GM23338 (cell line): ENCODE measurements at regions not wholly inside any gene's neighbourhood (a gene's known extent, or its start where the extent isn't known, plus 50 kb on each side); places are given as distances from the start of the nearest gene placed in this dataset.
A peak's percentile ranks its signal among the peaks of the same experiment; 100 is the strongest.

Experiments used
- ATAC-seq: fragments of 200-7000 bp; cut with Tn5 transposase; 3 replicates; pipeline ENCODE4 v1.9.1; 2020
- DNase-seq: peaks from one replicate; pipeline ENCODE4 v3.0.0-alpha.2; 2015; ENCODE audit warnings: low spot score
- H2AFZ ChIP-seq: fragments of 200-600 bp; sonication (generic); 2 replicates; pipeline ENCODE4 v1.8.0; 2016; ENCODE audit warnings: antibody characterized with exemption, mild to moderate bottlenecking, moderate library complexity
- H3F3A ChIP-seq: fragments of 200-600 bp; sonication (generic); replicated peaks from 2 replicates; pipeline ENCODE4 v1.8.0; 2017; ENCODE audit warnings: antibody characterized with exemption, mixed run types, low read depth
- H3K27ac ChIP-seq: fragments of 200-600 bp; sonication (generic); 2 replicates; pipeline ENCODE4 v1.6.1; 2016; ENCODE audit warnings: low read depth
- H3K27me3 ChIP-seq: fragments of 200-600 bp; sonication (generic); 2 replicates; pipeline ENCODE4 v1.8.0; 2016; ENCODE audit warnings: mild to moderate bottlenecking, mixed run types, moderate library complexity; ENCODE audit not compliant: insufficient read depth
- H3K36me3 ChIP-seq: fragments of 200-600 bp; sonication (generic); 2 replicates; pipeline ENCODE4 v1.8.0; 2016; ENCODE audit warnings: mild to moderate bottlenecking; ENCODE audit not compliant: insufficient read depth
- H3K4me1 ChIP-seq: fragments of 200-600 bp; sonication (generic); 2 replicates; pipeline ENCODE4 v1.8.0; 2016; ENCODE audit warnings: mild to moderate bottlenecking, moderate library complexity; ENCODE audit not compliant: insufficient read depth
- H3K4me2 ChIP-seq: fragments of 200-600 bp; sonication (generic); 2 replicates; pipeline ENCODE4 v1.7.1; 2017; ENCODE audit warnings: mixed run types
- H3K4me3 ChIP-seq: fragments of 200-600 bp; sonication (generic); 2 replicates; pipeline ENCODE4 v1.6.1; 2016; ENCODE audit warnings: mixed run types
- H3K79me2 ChIP-seq: fragments of 200-600 bp; sonication (generic); replicated peaks from 2 replicates; pipeline ENCODE4 v1.8.0; 2017; ENCODE audit warnings: mild to moderate bottlenecking; ENCODE audit not compliant: insufficient read depth
- H3K9me2 ChIP-seq: fragments of 200-600 bp; sonication (generic); 2 replicates; pipeline ENCODE4 v1.8.0; 2017; ENCODE audit not compliant: insufficient read depth
- H4K20me1 ChIP-seq: fragments of 200-600 bp; sonication (generic); replicated peaks from 2 replicates; pipeline ENCODE4 v1.8.0; 2017; ENCODE audit warnings: mild to moderate bottlenecking; ENCODE audit not compliant: insufficient read depth
- H3K27ac Mint-ChIP-seq: 2 replicates; pipeline ENCODE4 v1.8.0; 2020; ENCODE audit warnings: inconsistent platforms, mild to moderate bottlenecking, moderate library complexity, mixed read lengths
- H3K27me3 Mint-ChIP-seq: 3 replicates; pipeline ENCODE4 v1.8.0; 2022; ENCODE audit warnings: low read depth, mild to moderate bottlenecking, moderate library complexity, mixed read lengths, inconsistent platforms; ENCODE audit not compliant: insufficient read depth, poor library complexity
- H3K36me3 Mint-ChIP-seq: 3 replicates; pipeline ENCODE4 v1.8.0; 2021; ENCODE audit warnings: low read depth, mild to moderate bottlenecking, inconsistent platforms, moderate library complexity, mixed read lengths
- H3K4me1 Mint-ChIP-seq: 3 replicates; pipeline ENCODE4 v1.8.0; 2020; ENCODE audit warnings: mild to moderate bottlenecking, inconsistent platforms, mixed read lengths
- H3K4me3 Mint-ChIP-seq: 3 replicates; pipeline ENCODE4 v1.8.0; 2021; ENCODE audit warnings: moderate library complexity, mild to moderate bottlenecking, inconsistent platforms, mixed read lengths
- H3K9me3 Mint-ChIP-seq: 3 replicates; pipeline ENCODE4 v1.8.0; 2020; ENCODE audit warnings: moderate library complexity, mild to moderate bottlenecking, inconsistent platforms, mixed read lengths
- CREB1 ChIP-seq: fragments of 250-450 bp; sonication (Bioruptor Pico); IDR thresholded peaks from 2 replicates; pipeline ENCODE4 v1.5.0; 2020; ENCODE audit warnings: low read depth, mild to moderate bottlenecking, moderate library complexity
- EZH2 ChIP-seq: fragments of 200-600 bp; sonication (generic); IDR thresholded peaks from one replicate; pipeline ENCODE4 v1.8.0; 2017; ENCODE audit warnings: antibody characterized with exemption, mild to moderate bottlenecking, low read depth; ENCODE audit not compliant: unreplicated experiment
- EZH2phosphoT487 ChIP-seq: fragments of 200-600 bp; sonication (generic); IDR thresholded peaks from one replicate; pipeline ENCODE4 v1.8.1; 2018; ENCODE audit warnings: antibody characterized with exemption; ENCODE audit not compliant: unreplicated experiment
- JUNB ChIP-seq: IDR thresholded peaks from one replicate; pipeline ENCODE4 v1.6.1; 2016; ENCODE audit warnings: antibody characterized with exemption; ENCODE audit not compliant: unreplicated experiment
- NANOG ChIP-seq: IDR thresholded peaks from 2 replicates; pipeline ENCODE4 v1.6.1; 2016; ENCODE audit warnings: antibody characterized with exemption, borderline replicate concordance
- POLR2AphosphoS5 ChIP-seq: IDR thresholded peaks from 2 replicates; pipeline ENCODE4 v1.6.1; 2016; ENCODE audit warnings: antibody characterized with exemption, low read depth
- STAT1 ChIP-seq: IDR thresholded peaks from one replicate; pipeline ENCODE4 v1.6.1; 2016; ENCODE audit warnings: antibody characterized with exemption; ENCODE audit not compliant: unreplicated experiment
- ZNF114 ChIP-seq: fragments of 250-450 bp; sonication (Bioruptor Pico); IDR thresholded peaks from 2 replicates; pipeline ENCODE4 v1.5.0; 2020; ENCODE audit warnings: mild to moderate bottlenecking, moderate library complexity
- ZNF331 ChIP-seq: fragments of 250-450 bp; sonication (Bioruptor Pico); IDR thresholded peaks from 2 replicates; pipeline ENCODE4 v1.5.0; 2020; ENCODE audit warnings: low read depth, mild to moderate bottlenecking, moderate library complexity
- TF ChIP-seq, protein P1 (sequence below): IDR thresholded peaks from one replicate; pipeline ENCODE4 v1.6.1; 2018; ENCODE audit warnings: antibody characterized with exemption; ENCODE audit not compliant: unreplicated experiment
- TF ChIP-seq, protein P2 (sequence below), 2 experiments: fragments of 200-600 bp in 1 of 2; sonication (generic) in 1 of 2; conservative IDR thresholded peaks; 2 replicates each; pipeline versions ENCODE4 v1.5.1 to v1.6.1; 2016 to 2017; ENCODE audit warnings: antibody characterized with exemption in 2 of 2, low read depth in 2 of 2, mild to moderate bottlenecking in 2 of 2, moderate library complexity in 1 of 2
- TF ChIP-seq, protein P3 (sequence below): IDR thresholded peaks from 2 replicates; pipeline ENCODE4 v1.6.1; 2016; ENCODE audit warnings: antibody characterized with exemption
- TF ChIP-seq, protein P4 (sequence below): fragments of 250-450 bp; sonication (Bioruptor Pico); IDR thresholded peaks from 2 replicates; pipeline ENCODE4 v1.5.0; 2020; ENCODE audit warnings: mild to moderate bottlenecking, moderate library complexity

DNA sequence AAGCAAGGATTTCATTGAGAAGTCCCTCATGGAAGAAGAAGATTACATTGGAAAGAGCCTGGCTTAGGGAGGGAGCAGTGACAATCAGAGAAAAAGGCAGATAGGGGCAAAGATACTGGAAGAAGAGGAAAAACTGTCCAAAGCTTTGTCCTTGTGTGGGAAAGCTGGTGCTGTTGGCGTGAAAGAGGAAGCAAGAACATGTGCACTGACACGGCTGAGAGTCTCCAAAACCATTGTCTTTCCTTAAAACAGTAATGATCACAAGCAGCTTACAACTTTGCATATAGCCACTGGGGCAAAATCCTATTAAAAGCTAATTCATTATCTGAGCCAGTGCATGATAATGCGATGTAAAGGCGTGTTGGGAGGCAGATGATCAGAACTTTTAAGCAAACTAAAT lies 85.1 kb upstream of the ESR1 start:
- Histone ChIP-seq H3K79me2 (no peaks in the 10 kb centered on the region), H3K27me3 (no peaks in the 10 kb centered on the region), H4K20me1 (no peaks in the 10 kb centered on the region), H3K4me1 (no peaks in the 10 kb centered on the region), H3K36me3 (no peaks in the 10 kb centered on the region), H3K4me2 (no peak overlapping the region), H3K9me2 (0 out of 2 replicates have a peak, but pooled peaks cover 6% of the 10 kb centered on the region), H3F3A (no peaks in the 10 kb centered on the region), H3K4me3 (no peak overlapping the region), H2AFZ (peak overlapping the region; percentile 23; the same call in 1 of the 2 replicates), H3K27ac (no peak overlapping the region)
- Mint-ChIP-seq H3K9me3 (no peaks in the 10 kb centered on the region), H3K4me1 (no peaks in the 10 kb centered on the region), H3K4me3 (no peak overlapping the region), H3K27ac (no peak overlapping the region), H3K36me3 (no peaks in the 10 kb centered on the region), H3K27me3 (peaks cover 1% of the 10 kb centered on the region)
- DNase-seq (no peak), ATAC-seq (no peak)
- no peak for TF ChIP-seq POLR2AphosphoS5
- TF ChIP-seq, protein P1, sequence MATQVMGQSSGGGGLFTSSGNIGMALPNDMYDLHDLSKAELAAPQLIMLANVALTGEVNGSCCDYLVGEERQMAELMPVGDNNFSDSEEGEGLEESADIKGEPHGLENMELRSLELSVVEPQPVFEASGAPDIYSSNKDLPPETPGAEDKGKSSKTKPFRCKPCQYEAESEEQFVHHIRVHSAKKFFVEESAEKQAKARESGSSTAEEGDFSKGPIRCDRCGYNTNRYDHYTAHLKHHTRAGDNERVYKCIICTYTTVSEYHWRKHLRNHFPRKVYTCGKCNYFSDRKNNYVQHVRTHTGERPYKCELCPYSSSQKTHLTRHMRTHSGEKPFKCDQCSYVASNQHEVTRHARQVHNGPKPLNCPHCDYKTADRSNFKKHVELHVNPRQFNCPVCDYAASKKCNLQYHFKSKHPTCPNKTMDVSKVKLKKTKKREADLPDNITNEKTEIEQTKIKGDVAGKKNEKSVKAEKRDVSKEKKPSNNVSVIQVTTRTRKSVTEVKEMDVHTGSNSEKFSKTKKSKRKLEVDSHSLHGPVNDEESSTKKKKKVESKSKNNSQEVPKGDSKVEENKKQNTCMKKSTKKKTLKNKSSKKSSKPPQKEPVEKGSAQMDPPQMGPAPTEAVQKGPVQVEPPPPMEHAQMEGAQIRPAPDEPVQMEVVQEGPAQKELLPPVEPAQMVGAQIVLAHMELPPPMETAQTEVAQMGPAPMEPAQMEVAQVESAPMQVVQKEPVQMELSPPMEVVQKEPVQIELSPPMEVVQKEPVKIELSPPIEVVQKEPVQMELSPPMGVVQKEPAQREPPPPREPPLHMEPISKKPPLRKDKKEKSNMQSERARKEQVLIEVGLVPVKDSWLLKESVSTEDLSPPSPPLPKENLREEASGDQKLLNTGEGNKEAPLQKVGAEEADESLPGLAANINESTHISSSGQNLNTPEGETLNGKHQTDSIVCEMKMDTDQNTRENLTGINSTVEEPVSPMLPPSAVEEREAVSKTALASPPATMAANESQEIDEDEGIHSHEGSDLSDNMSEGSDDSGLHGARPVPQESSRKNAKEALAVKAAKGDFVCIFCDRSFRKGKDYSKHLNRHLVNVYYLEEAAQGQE, result no peak
- TF ChIP-seq, protein P2, sequence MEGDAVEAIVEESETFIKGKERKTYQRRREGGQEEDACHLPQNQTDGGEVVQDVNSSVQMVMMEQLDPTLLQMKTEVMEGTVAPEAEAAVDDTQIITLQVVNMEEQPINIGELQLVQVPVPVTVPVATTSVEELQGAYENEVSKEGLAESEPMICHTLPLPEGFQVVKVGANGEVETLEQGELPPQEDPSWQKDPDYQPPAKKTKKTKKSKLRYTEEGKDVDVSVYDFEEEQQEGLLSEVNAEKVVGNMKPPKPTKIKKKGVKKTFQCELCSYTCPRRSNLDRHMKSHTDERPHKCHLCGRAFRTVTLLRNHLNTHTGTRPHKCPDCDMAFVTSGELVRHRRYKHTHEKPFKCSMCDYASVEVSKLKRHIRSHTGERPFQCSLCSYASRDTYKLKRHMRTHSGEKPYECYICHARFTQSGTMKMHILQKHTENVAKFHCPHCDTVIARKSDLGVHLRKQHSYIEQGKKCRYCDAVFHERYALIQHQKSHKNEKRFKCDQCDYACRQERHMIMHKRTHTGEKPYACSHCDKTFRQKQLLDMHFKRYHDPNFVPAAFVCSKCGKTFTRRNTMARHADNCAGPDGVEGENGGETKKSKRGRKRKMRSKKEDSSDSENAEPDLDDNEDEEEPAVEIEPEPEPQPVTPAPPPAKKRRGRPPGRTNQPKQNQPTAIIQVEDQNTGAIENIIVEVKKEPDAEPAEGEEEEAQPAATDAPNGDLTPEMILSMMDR (conservative IDR thresholded peaks at IDR 0.05; ENCODE audit: low read depth in 2 of 2), result no peak
- no peak for TF ChIP-seq ZNF331 (CRISPR knock-in tag)
- TF ChIP-seq EZH2, result no peak
- no peak for TF ChIP-seq CREB1 (CRISPR knock-in tag)
- no peak for TF ChIP-seq EZH2phosphoT487
- TF ChIP-seq, protein P3, sequence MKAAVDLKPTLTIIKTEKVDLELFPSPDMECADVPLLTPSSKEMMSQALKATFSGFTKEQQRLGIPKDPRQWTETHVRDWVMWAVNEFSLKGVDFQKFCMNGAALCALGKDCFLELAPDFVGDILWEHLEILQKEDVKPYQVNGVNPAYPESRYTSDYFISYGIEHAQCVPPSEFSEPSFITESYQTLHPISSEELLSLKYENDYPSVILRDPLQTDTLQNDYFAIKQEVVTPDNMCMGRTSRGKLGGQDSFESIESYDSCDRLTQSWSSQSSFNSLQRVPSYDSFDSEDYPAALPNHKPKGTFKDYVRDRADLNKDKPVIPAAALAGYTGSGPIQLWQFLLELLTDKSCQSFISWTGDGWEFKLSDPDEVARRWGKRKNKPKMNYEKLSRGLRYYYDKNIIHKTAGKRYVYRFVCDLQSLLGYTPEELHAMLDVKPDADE, result no peak
- TF ChIP-seq STAT1, result no peak
- no peak for TF ChIP-seq NANOG
- TF ChIP-seq, protein P4, sequence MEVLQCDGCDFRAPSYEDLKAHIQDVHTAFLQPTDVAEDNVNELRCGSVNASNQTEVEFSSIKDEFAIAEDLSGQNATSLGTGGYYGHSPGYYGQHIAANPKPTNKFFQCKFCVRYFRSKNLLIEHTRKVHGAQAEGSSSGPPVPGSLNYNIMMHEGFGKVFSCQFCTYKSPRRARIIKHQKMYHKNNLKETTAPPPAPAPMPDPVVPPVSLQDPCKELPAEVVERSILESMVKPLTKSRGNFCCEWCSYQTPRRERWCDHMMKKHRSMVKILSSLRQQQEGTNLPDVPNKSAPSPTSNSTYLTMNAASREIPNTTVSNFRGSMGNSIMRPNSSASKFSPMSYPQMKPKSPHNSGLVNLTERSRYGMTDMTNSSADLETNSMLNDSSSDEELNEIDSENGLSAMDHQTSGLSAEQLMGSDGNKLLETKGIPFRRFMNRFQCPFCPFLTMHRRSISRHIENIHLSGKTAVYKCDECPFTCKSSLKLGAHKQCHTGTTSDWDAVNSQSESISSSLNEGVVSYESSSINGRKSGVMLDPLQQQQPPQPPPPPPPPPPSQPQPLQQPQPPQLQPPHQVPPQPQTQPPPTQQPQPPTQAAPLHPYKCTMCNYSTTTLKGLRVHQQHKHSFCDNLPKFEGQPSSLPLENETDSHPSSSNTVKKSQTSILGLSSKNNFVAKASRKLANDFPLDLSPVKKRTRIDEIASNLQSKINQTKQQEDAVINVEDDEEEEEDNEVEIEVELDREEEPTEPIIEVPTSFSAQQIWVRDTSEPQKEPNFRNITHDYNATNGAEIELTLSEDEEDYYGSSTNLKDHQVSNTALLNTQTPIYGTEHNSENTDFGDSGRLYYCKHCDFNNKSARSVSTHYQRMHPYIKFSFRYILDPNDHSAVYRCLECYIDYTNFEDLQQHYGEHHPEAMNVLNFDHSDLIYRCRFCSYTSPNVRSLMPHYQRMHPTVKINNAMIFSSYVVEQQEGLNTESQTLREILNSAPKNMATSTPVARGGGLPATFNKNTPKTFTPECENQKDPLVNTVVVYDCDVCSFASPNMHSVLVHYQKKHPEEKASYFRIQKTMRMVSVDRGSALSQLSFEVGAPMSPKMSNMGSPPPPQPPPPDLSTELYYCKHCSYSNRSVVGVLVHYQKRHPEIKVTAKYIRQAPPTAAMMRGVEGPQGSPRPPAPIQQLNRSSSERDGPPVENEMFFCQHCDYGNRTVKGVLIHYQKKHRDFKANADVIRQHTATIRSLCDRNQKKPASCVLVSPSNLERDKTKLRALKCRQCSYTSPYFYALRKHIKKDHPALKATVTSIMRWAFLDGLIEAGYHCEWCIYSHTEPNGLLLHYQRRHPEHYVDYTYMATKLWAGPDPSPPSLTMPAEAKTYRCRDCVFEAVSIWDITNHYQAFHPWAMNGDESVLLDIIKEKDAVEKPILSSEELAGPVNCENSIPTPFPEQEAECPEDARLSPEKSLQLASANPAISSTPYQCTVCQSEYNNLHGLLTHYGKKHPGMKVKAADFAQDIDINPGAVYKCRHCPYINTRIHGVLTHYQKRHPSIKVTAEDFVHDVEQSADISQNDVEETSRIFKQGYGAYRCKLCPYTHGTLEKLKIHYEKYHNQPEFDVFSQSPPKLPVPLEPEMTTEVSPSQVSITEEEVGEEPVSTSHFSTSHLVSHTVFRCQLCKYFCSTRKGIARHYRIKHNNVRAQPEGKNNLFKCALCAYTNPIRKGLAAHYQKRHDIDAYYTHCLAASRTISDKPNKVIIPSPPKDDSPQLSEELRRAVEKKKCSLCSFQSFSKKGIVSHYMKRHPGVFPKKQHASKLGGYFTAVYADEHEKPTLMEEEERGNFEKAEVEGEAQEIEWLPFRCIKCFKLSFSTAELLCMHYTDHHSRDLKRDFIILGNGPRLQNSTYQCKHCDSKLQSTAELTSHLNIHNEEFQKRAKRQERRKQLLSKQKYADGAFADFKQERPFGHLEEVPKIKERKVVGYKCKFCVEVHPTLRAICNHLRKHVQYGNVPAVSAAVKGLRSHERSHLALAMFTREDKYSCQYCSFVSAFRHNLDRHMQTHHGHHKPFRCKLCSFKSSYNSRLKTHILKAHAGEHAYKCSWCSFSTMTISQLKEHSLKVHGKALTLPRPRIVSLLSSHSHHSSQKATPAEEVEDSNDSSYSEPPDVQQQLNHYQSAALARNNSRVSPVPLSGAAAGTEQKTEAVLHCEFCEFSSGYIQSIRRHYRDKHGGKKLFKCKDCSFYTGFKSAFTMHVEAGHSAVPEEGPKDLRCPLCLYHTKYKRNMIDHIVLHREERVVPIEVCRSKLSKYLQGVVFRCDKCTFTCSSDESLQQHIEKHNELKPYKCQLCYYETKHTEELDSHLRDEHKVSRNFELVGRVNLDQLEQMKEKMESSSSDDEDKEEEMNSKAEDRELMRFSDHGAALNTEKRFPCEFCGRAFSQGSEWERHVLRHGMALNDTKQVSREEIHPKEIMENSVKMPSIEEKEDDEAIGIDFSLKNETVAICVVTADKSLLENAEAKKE, result no peak
- TF ChIP-seq ZNF114 (CRISPR knock-in tag), result no peak
- TF ChIP-seq JUNB, result no peak
